ENCODE measurements at regions not wholly inside any gene's neighbourhood (a gene's known extent, or its start where the extent isn't known, plus 50 kb on each side); places are given as distances from the start of the nearest gene placed in this dataset.
A peak's percentile ranks its signal among the peaks of the same experiment; 100 is the strongest.

- no peak for DNase-seq
Observed at GRCh38 chr7:85564861-85565260, 378.0 kb upstream of the SEMA3D start.

GRCh38 chr7:85561706-85562105, 374.9 kb upstream of the SEMA3D start:
- no peak for DNase-seq

GRCh38 chr7:85554236-85555178, 367.7 kb upstream of the SEMA3D start:
- DNase-seq: peak; percentile 73

GRCh38 chr7:85535974-85536729, 349.3 kb upstream of the SEMA3D start:
- no peak for DNase-seq

GRCh38 chr7:85529831-85530230, 343.0 kb upstream of the SEMA3D start:
- no peak for DNase-seq

- no peak for DNase-seq
Observed at GRCh38 chr7:85529201-85529600, 342.3 kb upstream of the SEMA3D start.

GRCh38 chr7:85528581-85528980, 341.7 kb upstream of the SEMA3D start:
- no peak for DNase-seq

- no peak for DNase-seq
Observed at GRCh38 chr7:85525676-85526075, 338.8 kb upstream of the SEMA3D start.

GRCh38 chr7:85522070-85522469, 335.2 kb upstream of the SEMA3D start:
- DNase-seq: no peak

- no peak for DNase-seq
Observed at GRCh38 chr7:85521108-85521694, 334.3 kb upstream of the SEMA3D start.

- no peak for DNase-seq
Observed at GRCh38 chr7:85520175-85520574, 333.3 kb upstream of the SEMA3D start.

- DNase-seq: no peak
Observed at GRCh38 chr7:85516675-85517074, 329.8 kb upstream of the SEMA3D start.

- no peak for DNase-seq
Observed at GRCh38 chr7:85512790-85513189, 325.9 kb upstream of the SEMA3D start.

GRCh38 chr7:85510287-85510686, 323.4 kb upstream of the SEMA3D start:
- DNase-seq: no peak

GRCh38 chr7:85509476-85509875, 322.6 kb upstream of the SEMA3D start:
- DNase-seq: no peak

GRCh38 chr7:85508642-85509410, 322.0 kb upstream of the SEMA3D start:
- DNase-seq: no peak

GRCh38 chr7:85498031-85498430, 311.2 kb upstream of the SEMA3D start:
- no peak for DNase-seq

- no peak for DNase-seq
Observed at GRCh38 chr7:85489498-85489897, 302.6 kb upstream of the SEMA3D start.

- no peak for DNase-seq
Observed at GRCh38 chr7:85488406-85488805, 301.6 kb upstream of the SEMA3D start.

GRCh38 chr7:85483177-85483576, 296.3 kb upstream of the SEMA3D start:
- DNase-seq: no peak

- DNase-seq: no peak
Observed at GRCh38 chr7:85480666-85481065, 293.8 kb upstream of the SEMA3D start.

- no peak for DNase-seq
Observed at GRCh38 chr7:85479918-85480643, 293.2 kb upstream of the SEMA3D start.
